ENCODE measurements at regions not wholly inside any gene's neighbourhood (a gene's known extent, or its start where the extent isn't known, plus 50 kb on each side); places are given as distances from the start of the nearest gene placed in this dataset.
"Not testable (repeated sequence)": the region's sequence is repeated elsewhere in the genome, so short reads cannot be mapped to it uniquely, and the experiment has no call there.

DNA sequence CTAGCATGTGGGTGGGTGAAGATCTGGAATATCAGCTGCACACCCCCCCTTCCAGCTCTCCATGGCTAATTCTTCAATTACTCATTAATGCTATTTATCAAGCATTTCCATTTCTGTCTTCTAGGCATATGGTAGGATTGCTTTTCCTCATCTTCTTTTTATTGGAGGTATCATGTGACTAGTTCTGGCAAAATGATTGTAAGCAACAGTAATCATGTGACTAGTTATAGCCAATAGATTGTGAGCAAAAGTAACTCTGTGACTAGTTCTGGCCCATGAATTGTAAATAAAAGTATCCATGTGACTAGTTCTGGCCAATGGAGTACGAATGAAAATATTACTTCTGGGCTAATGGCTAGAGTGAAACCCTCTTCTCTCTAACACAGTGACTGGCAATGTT is 107.0 kb upstream of the TMEM132E start (continued):
- TF ChIP-seq PBX3 (CRISPR knock-in tag; IDR thresholded peaks at IDR 0.05; ENCODE audit: borderline replicate concordance) (no peak), TEAD2 (CRISPR knock-in tag; IDR thresholded peaks at IDR 0.05) (no peak), ZBTB43 (CRISPR knock-in tag; conservative IDR thresholded peaks at IDR 0.05) (no peak)

DNA sequence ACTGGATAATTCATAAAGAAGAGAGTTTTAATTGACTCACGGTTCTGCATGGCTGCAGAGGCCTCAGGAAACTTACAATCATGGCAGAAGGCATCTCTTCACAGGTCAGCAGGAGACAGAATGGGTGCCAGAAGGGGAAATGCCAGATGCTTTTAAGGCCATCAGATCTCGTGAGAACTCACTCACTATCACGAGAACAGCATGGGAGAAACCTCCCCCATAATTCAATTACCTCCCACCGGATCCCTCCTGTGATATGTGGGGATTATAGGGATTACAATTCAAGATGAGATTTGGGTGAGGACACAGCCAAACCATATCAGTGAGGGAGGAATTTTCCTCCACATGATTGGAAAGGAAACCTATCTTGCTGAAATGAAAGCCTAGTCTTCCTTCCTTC is 108.1 kb upstream of the TMEM132E start:
- H3K9me3 ChIP-seq (ENCODE audit: low read length); ATAC-seq; POLR2A ChIA-PET; H3K4me2 ChIP-seq (ENCODE audit: low read depth, low read length); CTCF ChIA-PET (ENCODE audit: low intra/inter-chr PET ratio, low total read pairs); FAIRE-seq; H2AFZ ChIP-seq (ENCODE audit: low read length); intact Hi-C loops (cut with micrococcal nuclease; ENCODE audit: unreplicated experiment); H3K27ac ChIP-seq (ENCODE audit: extremely low read length, insufficient read depth, low read length); H3K4me1 ChIP-seq (ENCODE audit: insufficient read depth, low read length); DNase-seq (ENCODE audit: low spot score); H3K79me2 ChIP-seq (ENCODE audit: insufficient read depth, low read length); H3K4me3 ChIP-seq (replicated peaks in 1 of 3; ENCODE audit: insufficient read depth in 1 of 3, low read depth in 2 of 3, low read length in 3 of 3); in situ Hi-C loops (cut with HindIII; ENCODE audit: extremely low pct_ligation_motif_present, low pct_unique_long_range_greater_than_20kb); H3K9ac ChIP-seq (ENCODE audit: insufficient read depth, low read depth, low read length); H3K36me3 ChIP-seq (replicated peaks in 1 of 2; ENCODE audit: control insufficient read depth in 1 of 2, insufficient read depth in 2 of 2, low read length in 2 of 2); BruUV-seq (replicated peaks); H4K20me1 ChIP-seq (ENCODE audit: insufficient read depth, low read length): not testable (repeated sequence)
- peaks cover 0 to 27% of the 10 kb centered on the region in 2 experiments; a peak in 2 of 5 replicates for H3K27me3 ChIP-seq (ENCODE audit: control insufficient read depth in 1 of 2, insufficient read depth in 2 of 2, low read length in 2 of 2)
- 0% methylated on average over 4 of the region's 4 CpGs for WGBS (ENCODE audit: low lambda C conversion rate)

- no peak overlapping the region for H3K27ac ChIP-seq (ENCODE audit: extremely low read length, insufficient read depth, low read length)
- H3K4me2 ChIP-seq (ENCODE audit: low read depth, low read length), result no peak overlapping the region
- ChIA-PET CTCF (ENCODE audit: low intra/inter-chr PET ratio, low total read pairs) (no interaction called here), POLR2A (no interaction called here)
- no peaks in the 10 kb centered on the region for H3K4me1 ChIP-seq (ENCODE audit: insufficient read depth, low read length)
- H3K4me3 ChIP-seq (replicated peaks in 1 of 3; ENCODE audit: insufficient read depth in 1 of 3, low read depth in 2 of 3, low read length in 3 of 3), result no peak overlapping the region
- FAIRE-seq (no peak), ATAC-seq (no peak), DNase-seq (ENCODE audit: low spot score) (no peak)
- in situ Hi-C loops (cut with HindIII; ENCODE audit: extremely low pct_ligation_motif_present, low pct_unique_long_range_greater_than_20kb), result no loop called here
- no TSS peak for BruUV-seq (replicated peaks)
- H2AFZ ChIP-seq (ENCODE audit: low read length), result no peak overlapping the region
- WGBS (ENCODE audit: low lambda C conversion rate), result 0% methylated on average over 7 of the region's 8 CpGs
- no peaks in the 10 kb centered on the region for H4K20me1 ChIP-seq (ENCODE audit: insufficient read depth, low read length)
- intact Hi-C loops (cut with micrococcal nuclease; ENCODE audit: unreplicated experiment), result no loop called here
- no peak overlapping the region for H3K9ac ChIP-seq (ENCODE audit: insufficient read depth, low read depth, low read length)
- H3K9me3 ChIP-seq (ENCODE audit: low read length), result no peaks in the 10 kb centered on the region
- no peaks in the 10 kb centered on the region for H3K36me3 ChIP-seq (replicated peaks in 1 of 2; ENCODE audit: control insufficient read depth in 1 of 2, insufficient read depth in 2 of 2, low read length in 2 of 2)
- H3K79me2 ChIP-seq (ENCODE audit: insufficient read depth, low read length), result no peaks in the 10 kb centered on the region
- H3K27me3 ChIP-seq (ENCODE audit: control insufficient read depth in 1 of 2, insufficient read depth in 2 of 2, low read length in 2 of 2), result peaks cover 0 to 29% of the 10 kb centered on the region in 2 experiments; a peak in 2 of 5 replicates
- TF ChIP-seq, protein P1, sequence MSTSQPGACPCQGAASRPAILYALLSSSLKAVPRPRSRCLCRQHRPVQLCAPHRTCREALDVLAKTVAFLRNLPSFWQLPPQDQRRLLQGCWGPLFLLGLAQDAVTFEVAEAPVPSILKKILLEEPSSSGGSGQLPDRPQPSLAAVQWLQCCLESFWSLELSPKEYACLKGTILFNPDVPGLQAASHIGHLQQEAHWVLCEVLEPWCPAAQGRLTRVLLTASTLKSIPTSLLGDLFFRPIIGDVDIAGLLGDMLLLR (CRISPR knock-in tag; IDR thresholded peaks at IDR 0.05), result no peak
- TF ChIP-seq ZNF737 (CRISPR knock-in tag; IDR thresholded peaks at IDR 0.05; ENCODE audit: borderline replicate concordance), result no peak
- TF ChIP-seq YY1 (IDR thresholded peaks at IDR 0.05; ENCODE audit: insufficient read depth, insufficient replicate concordance, low read depth, low read length), result no peak
- no peak for TF ChIP-seq SYNCRIP (IDR thresholded peaks at IDR 0.05; ENCODE audit: insufficient read depth, low read depth, low read length)
- TF ChIP-seq KDM1A (CRISPR knock-in tag; IDR thresholded peaks at IDR 0.05), result no peak
- TF ChIP-seq SNRNP70 (IDR thresholded peaks at IDR 0.05; ENCODE audit: low read depth, low read length), result no peak
- no peak for TF ChIP-seq ARHGAP35 (CRISPR knock-in tag; IDR thresholded peaks at IDR 0.05; ENCODE audit: borderline replicate concordance)
- no peak for TF ChIP-seq REXO4 (CRISPR knock-in tag; IDR thresholded peaks at IDR 0.05; ENCODE audit: borderline replicate concordance)
These were observed 102.8 kb upstream of the CCL1 start for GRCh38 chr17:34465789-34466188.
